Fibroblast of lung (primary cell): ENCODE measurements at regions not wholly inside any gene's neighbourhood (a gene's known extent, or its start where the extent isn't known, plus 50 kb on each side); places are given as distances from the start of the nearest gene placed in this dataset.

Source experiments
- DNase-seq, 2 donors: peaks; one replicate each; pipeline versions ENCODE4 v3.0.0 to v3.0.0-alpha.2; 2010; ENCODE audit warnings: low read depth in 2 of 2
- H2AFZ ChIP-seq: 2 replicates; pipeline ENCODE4 v1.5.1; 2012; ENCODE audit warnings: low read length, control low read depth, inconsistent platforms
- H3K27ac ChIP-seq: 2 replicates; pipeline ENCODE4 v1.5.1; 2011; ENCODE audit warnings: low read length, control low read depth; ENCODE audit not compliant: insufficient read depth
- H3K27me3 ChIP-seq: 2 replicates; pipeline ENCODE4 v1.5.1; 2011; ENCODE audit warnings: mild to moderate bottlenecking, low read length; ENCODE audit not compliant: control insufficient read depth, insufficient read depth
- H3K36me3 ChIP-seq: 2 replicates; pipeline ENCODE4 v1.5.1; 2011; ENCODE audit warnings: low read length; ENCODE audit not compliant: control insufficient read depth, insufficient read depth
- H3K4me1 ChIP-seq: 2 replicates; pipeline ENCODE4 v1.5.1; 2011; ENCODE audit warnings: low read length; ENCODE audit not compliant: control insufficient read depth, insufficient read depth; ENCODE audit errors: extremely low read depth
- H3K4me2 ChIP-seq: 2 replicates; pipeline ENCODE4 v1.5.1; 2011; ENCODE audit warnings: low read length, control low read depth; ENCODE audit not compliant: insufficient read depth; ENCODE audit errors: extremely low read depth
- H3K4me3 ChIP-seq, 4 experiments: fragments of 200-600 bp in 1 of 4; sonication (generic) in 1 of 4; replicated peaks in 1 of 4; 2 replicates each; pipeline ENCODE4 v1.5.1; 2011 to 2016; ENCODE audit warnings: low read length in 4 of 4, low read depth in 3 of 4, mild to moderate bottlenecking in 3 of 4, control low read depth in 2 of 4, inconsistent platforms in 1 of 4, mixed read lengths in 1 of 4; ENCODE audit not compliant: insufficient read depth in 1 of 4; ENCODE audit errors: control extremely low read depth in 1 of 4
- H3K79me2 ChIP-seq: 2 replicates; pipeline ENCODE4 v1.5.1; 2012; ENCODE audit warnings: mild to moderate bottlenecking, low read length, inconsistent platforms; ENCODE audit not compliant: control insufficient read depth, insufficient read depth
- H3K9ac ChIP-seq: 2 replicates; pipeline ENCODE4 v1.5.1; 2011; ENCODE audit warnings: mild to moderate bottlenecking, low read length, control low read depth; ENCODE audit not compliant: insufficient read depth
- H3K9me3 ChIP-seq: 2 replicates; pipeline ENCODE4 v1.5.1; 2012; ENCODE audit warnings: low read depth, low read length; ENCODE audit not compliant: control insufficient read depth, insufficient read depth
- H4K20me1 ChIP-seq: 2 replicates; pipeline ENCODE4 v1.5.1; 2011; ENCODE audit warnings: low read length; ENCODE audit not compliant: control insufficient read depth, insufficient read depth; ENCODE audit errors: extremely low read depth
- CTCF ChIP-seq, 2 donors: IDR thresholded peaks in 1 of 2; conservative IDR thresholded peaks in 1 of 2; 1 replicate in 1 of 2; 2 replicates in 1 of 2; pipeline ENCODE4 v1.5.1; 2011 to 2012; ENCODE audit warnings: low read length in 2 of 2, control low read depth in 1 of 2, inconsistent platforms in 1 of 2, low read depth in 1 of 2, mild to moderate bottlenecking in 1 of 2
- EZH2 ChIP-seq: IDR thresholded peaks from 2 replicates; pipeline ENCODE4 v1.5.1; 2012; ENCODE audit warnings: low read length, control low read depth, mild to moderate bottlenecking; ENCODE audit errors: missing control alignments

DNA sequence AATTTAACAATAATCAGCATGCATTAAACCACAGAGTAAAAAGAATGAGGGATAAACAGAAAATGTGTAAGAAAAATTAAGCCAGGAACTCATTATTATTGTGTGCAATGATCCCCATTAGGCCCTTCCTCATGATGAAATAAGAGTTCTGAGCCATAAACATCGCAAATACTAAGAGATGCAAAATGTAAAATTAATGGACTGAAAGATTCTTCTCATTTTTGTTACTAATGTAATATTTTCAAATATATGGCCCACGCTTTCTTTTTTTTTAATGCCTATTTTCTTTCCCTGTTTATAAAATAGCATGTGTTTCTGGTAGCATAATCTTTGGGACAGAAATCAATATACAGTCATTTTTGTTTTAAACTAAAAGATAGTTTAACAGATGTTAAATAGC is 281.0 kb downstream of the PDGFC start:
- Histone ChIP-seq H3K4me2 (no peak overlapping the region), H3K4me1 (peaks cover 2% of the 10 kb centered on the region), H4K20me1 (no peaks in the 10 kb centered on the region), H3K27ac (no peak overlapping the region), H3K79me2 (no peaks in the 10 kb centered on the region), H3K36me3 (no peaks in the 10 kb centered on the region), H3K27me3 (no peaks in the 10 kb centered on the region), H3K9ac (no peak overlapping the region), H3K9me3 (no peaks in the 10 kb centered on the region), H2AFZ (no peak overlapping the region), H3K4me3 (no peak overlapping the region)
- DNase-seq: no peak
- no peak for TF ChIP-seq CTCF (conservative IDR thresholded peaks at IDR 0.05 in 1 of 2, IDR thresholded peaks at IDR 0.05 in 1 of 2; ENCODE audit: low read depth in 1 of 2, low read length in 2 of 2)
- no peak for TF ChIP-seq EZH2

GRCh38 chr4:156686120-156686519 is 285.5 kb downstream of the PDGFC start:
- Histone ChIP-seq H3K27me3 (no peaks in the 10 kb centered on the region), H3K4me3 (no peak overlapping the region), H3K27ac (peak overlapping the region; percentile 29), H3K36me3 (no peaks in the 10 kb centered on the region), H3K4me1 (peaks cover 7% of the 10 kb centered on the region), H3K9ac (no peak overlapping the region), H3K79me2 (no peaks in the 10 kb centered on the region), H3K4me2 (peak overlapping the region; percentile 51), H2AFZ (no peak overlapping the region), H4K20me1 (no peaks in the 10 kb centered on the region), H3K9me3 (no peaks in the 10 kb centered on the region)
- TF ChIP-seq EZH2 (no peak), CTCF (conservative IDR thresholded peaks at IDR 0.05 in 1 of 2, IDR thresholded peaks at IDR 0.05 in 1 of 2; ENCODE audit: low read depth in 1 of 2, low read length in 2 of 2) (no peak)
- DNase-seq: peak; percentile 98 to 100

GRCh38 chr4:156685308-156685707 is 286.3 kb downstream of the PDGFC start:
- H3K36me3 ChIP-seq: no peaks in the 10 kb centered on the region
- no peaks in the 10 kb centered on the region for H3K9me3 ChIP-seq
- no peak overlapping the region for H3K9ac ChIP-seq
- no peak overlapping the region for H3K27ac ChIP-seq
- TF ChIP-seq CTCF (conservative IDR thresholded peaks at IDR 0.05 in 1 of 2, IDR thresholded peaks at IDR 0.05 in 1 of 2; ENCODE audit: low read depth in 1 of 2, low read length in 2 of 2): no peak
- no peak for TF ChIP-seq EZH2
- H4K20me1 ChIP-seq: no peaks in the 10 kb centered on the region
- no peaks in the 10 kb centered on the region for H3K79me2 ChIP-seq
- no peak overlapping the region for H2AFZ ChIP-seq
- no peaks in the 10 kb centered on the region for H3K27me3 ChIP-seq
- no peak overlapping the region for H3K4me3 ChIP-seq
- peak in 1 of 2 donors; percentile 82 for DNase-seq
- H3K4me1 ChIP-seq: peaks cover 7% of the 10 kb centered on the region
- peak overlapping the region; percentile 16 for H3K4me2 ChIP-seq
